Mesothelial cell of epicardium (in vitro differentiated cells): ENCODE measurements at regions not wholly inside any gene's neighbourhood (a gene's known extent, or its start where the extent isn't known, plus 50 kb on each side); places are given as distances from the start of the nearest gene placed in this dataset.

ENCODE experiments used
- DNase-seq, 2 experiments: peaks; one replicate each; pipeline ENCODE4 v3.0.0; 2021; ENCODE audit warnings: low spot score in 2 of 2; ENCODE audit not compliant: unreplicated experiment in 2 of 2
- H3K27ac Mint-ChIP-seq: 2 replicates; pipeline ENCODE4 v1.8.0; 2021; ENCODE audit warnings: mixed read lengths
- H3K27me3 Mint-ChIP-seq: 2 replicates; pipeline ENCODE4 v1.8.0; 2021; ENCODE audit warnings: low read depth, mixed read lengths
- H3K36me3 Mint-ChIP-seq: 2 replicates; pipeline ENCODE4 v1.8.0; 2021; ENCODE audit warnings: mixed read lengths
- H3K4me1 Mint-ChIP-seq: 2 replicates; pipeline ENCODE4 v1.8.0; 2021; ENCODE audit warnings: mixed read lengths
- H3K4me3 Mint-ChIP-seq: 2 replicates; pipeline ENCODE4 v1.8.0; 2021; ENCODE audit warnings: mild to moderate bottlenecking, moderate library complexity, mixed read lengths
- H3K9me3 Mint-ChIP-seq: 2 replicates; pipeline ENCODE4 v1.8.0; 2021; ENCODE audit warnings: mixed read lengths
- TF ChIP-seq, protein P1 (sequence below): fragments of 200-600 bp; sonication (generic); IDR thresholded peaks from one replicate; pipeline ENCODE4 v1.5.0; 2021; ENCODE audit warnings: antibody characterized with exemption; ENCODE audit not compliant: unreplicated experiment

DNA sequence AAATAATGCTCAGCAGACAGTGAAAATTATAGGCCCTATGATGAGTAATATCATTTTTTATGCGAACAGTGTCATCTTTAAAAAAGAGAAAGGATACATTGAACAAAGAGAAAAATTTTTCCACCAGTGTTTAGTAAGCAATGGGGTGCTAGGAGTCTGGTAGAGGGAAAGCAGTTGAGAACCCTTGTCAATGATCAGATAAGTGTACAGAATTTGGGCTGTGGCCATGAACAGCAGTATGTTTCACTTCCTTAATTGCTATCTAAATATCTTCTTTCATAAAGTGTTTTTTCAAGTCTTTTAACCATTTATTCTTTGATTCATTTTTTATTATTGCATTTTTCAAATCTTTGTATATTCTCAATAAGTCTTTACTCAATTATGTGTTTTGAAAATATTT is 750.7 kb upstream of the KCND2 start:
- TF ChIP-seq, protein P1, sequence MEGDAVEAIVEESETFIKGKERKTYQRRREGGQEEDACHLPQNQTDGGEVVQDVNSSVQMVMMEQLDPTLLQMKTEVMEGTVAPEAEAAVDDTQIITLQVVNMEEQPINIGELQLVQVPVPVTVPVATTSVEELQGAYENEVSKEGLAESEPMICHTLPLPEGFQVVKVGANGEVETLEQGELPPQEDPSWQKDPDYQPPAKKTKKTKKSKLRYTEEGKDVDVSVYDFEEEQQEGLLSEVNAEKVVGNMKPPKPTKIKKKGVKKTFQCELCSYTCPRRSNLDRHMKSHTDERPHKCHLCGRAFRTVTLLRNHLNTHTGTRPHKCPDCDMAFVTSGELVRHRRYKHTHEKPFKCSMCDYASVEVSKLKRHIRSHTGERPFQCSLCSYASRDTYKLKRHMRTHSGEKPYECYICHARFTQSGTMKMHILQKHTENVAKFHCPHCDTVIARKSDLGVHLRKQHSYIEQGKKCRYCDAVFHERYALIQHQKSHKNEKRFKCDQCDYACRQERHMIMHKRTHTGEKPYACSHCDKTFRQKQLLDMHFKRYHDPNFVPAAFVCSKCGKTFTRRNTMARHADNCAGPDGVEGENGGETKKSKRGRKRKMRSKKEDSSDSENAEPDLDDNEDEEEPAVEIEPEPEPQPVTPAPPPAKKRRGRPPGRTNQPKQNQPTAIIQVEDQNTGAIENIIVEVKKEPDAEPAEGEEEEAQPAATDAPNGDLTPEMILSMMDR: no peak
- no peak overlapping the region for H3K27ac Mint-ChIP-seq
- no peaks in the 10 kb centered on the region for H3K36me3 Mint-ChIP-seq
- no peaks in the 10 kb centered on the region for H3K4me1 Mint-ChIP-seq
- H3K4me3 Mint-ChIP-seq: no peak overlapping the region
- H3K27me3 Mint-ChIP-seq: no peaks in the 10 kb centered on the region
- no peak for DNase-seq
- H3K9me3 Mint-ChIP-seq: peaks cover 30% of the 10 kb centered on the region

- no peak overlapping the region for H3K4me3 Mint-ChIP-seq
- H3K9me3 Mint-ChIP-seq: peaks cover 29% of the 10 kb centered on the region
- TF ChIP-seq, protein P1: no peak
- H3K27ac Mint-ChIP-seq: no peak overlapping the region
- no peaks in the 10 kb centered on the region for H3K27me3 Mint-ChIP-seq
- no peaks in the 10 kb centered on the region for H3K4me1 Mint-ChIP-seq
- no peak for DNase-seq
- H3K36me3 Mint-ChIP-seq: no peaks in the 10 kb centered on the region
These were observed 750.3 kb upstream of the KCND2 start for GRCh38 chr7:119522698-119523097.

- no peaks in the 10 kb centered on the region for H3K36me3 Mint-ChIP-seq
- no peaks in the 10 kb centered on the region for H3K27me3 Mint-ChIP-seq
- TF ChIP-seq, protein P1: no peak
- no peak overlapping the region for H3K4me3 Mint-ChIP-seq
- no peak for DNase-seq
- no peaks in the 10 kb centered on the region for H3K9me3 Mint-ChIP-seq
- H3K27ac Mint-ChIP-seq: no peak overlapping the region
- no peaks in the 10 kb centered on the region for H3K4me1 Mint-ChIP-seq
These were observed 727.9 kb upstream of the KCND2 start for GRCh38 chr7:119545118-119545517.

- no peak for DNase-seq
- H3K36me3 Mint-ChIP-seq: no peaks in the 10 kb centered on the region
- H3K4me3 Mint-ChIP-seq: no peak overlapping the region
- H3K27ac Mint-ChIP-seq: no peak overlapping the region
- H3K4me1 Mint-ChIP-seq: no peaks in the 10 kb centered on the region
- peaks cover 2% of the 10 kb centered on the region for H3K27me3 Mint-ChIP-seq
- no peaks in the 10 kb centered on the region for H3K9me3 Mint-ChIP-seq
- TF ChIP-seq, protein P1: no peak
These were observed 717.2 kb upstream of the KCND2 start for GRCh38 chr7:119555788-119556187.

DNA sequence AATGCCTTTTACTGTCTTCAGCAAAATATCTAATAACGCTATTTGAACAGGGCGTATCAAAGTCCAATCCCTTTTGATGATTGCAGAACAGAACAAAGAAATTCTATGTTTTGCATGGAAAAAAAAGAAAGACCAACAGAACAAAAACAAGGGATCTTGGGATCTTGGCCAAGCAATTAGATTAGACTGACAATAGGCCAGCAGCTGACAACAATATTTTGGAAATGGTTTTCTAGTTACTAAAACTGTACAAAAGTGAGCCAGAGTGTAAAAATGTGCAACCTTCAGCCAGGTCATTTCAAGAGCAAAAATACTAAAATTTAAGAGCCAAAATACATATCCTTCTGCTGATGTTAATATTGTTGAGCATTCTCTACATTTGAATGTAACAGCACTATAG is 716.5 kb upstream of the KCND2 start:
- TF ChIP-seq, protein P1: no peak
- H3K9me3 Mint-ChIP-seq: no peaks in the 10 kb centered on the region
- DNase-seq: no peak
- no peak overlapping the region for H3K4me3 Mint-ChIP-seq
- peaks cover 2% of the 10 kb centered on the region for H3K27me3 Mint-ChIP-seq
- H3K27ac Mint-ChIP-seq: no peak overlapping the region
- no peaks in the 10 kb centered on the region for H3K36me3 Mint-ChIP-seq
- H3K4me1 Mint-ChIP-seq: no peaks in the 10 kb centered on the region

- no peak overlapping the region for H3K4me3 Mint-ChIP-seq
- peaks cover 7% of the 10 kb centered on the region for H3K4me1 Mint-ChIP-seq
- no peaks in the 10 kb centered on the region for H3K36me3 Mint-ChIP-seq
- TF ChIP-seq, protein P1: no peak
- no peaks in the 10 kb centered on the region for H3K9me3 Mint-ChIP-seq
- H3K27ac Mint-ChIP-seq: no peak overlapping the region
- DNase-seq: no peak
- H3K27me3 Mint-ChIP-seq: peaks cover 2% of the 10 kb centered on the region
These were observed 711.2 kb upstream of the KCND2 start for GRCh38 chr7:119561751-119562150.
